Fibroblast of the aortic adventitia (primary cell): ENCODE measurements at regions not wholly inside any gene's neighbourhood (a gene's known extent, or its start where the extent isn't known, plus 50 kb on each side); places are given as distances from the start of the nearest gene placed in this dataset.

Experiments
- DNase-seq: peaks from one replicate; pipeline ENCODE4 v3.0.0-alpha.2; 2010; ENCODE audit warnings: low read depth
- H3K4me3 ChIP-seq: 2 replicates; pipeline ENCODE4 v1.5.1; 2011; ENCODE audit warnings: low read depth, mild to moderate bottlenecking, control low read depth, low read length, moderate library complexity
- CTCF ChIP-seq: IDR thresholded peaks from 2 replicates; pipeline ENCODE4 v1.5.1; 2011; ENCODE audit warnings: mild to moderate bottlenecking, low read length, control low read depth, inconsistent platforms; ENCODE audit not compliant: insufficient read depth

DNA sequence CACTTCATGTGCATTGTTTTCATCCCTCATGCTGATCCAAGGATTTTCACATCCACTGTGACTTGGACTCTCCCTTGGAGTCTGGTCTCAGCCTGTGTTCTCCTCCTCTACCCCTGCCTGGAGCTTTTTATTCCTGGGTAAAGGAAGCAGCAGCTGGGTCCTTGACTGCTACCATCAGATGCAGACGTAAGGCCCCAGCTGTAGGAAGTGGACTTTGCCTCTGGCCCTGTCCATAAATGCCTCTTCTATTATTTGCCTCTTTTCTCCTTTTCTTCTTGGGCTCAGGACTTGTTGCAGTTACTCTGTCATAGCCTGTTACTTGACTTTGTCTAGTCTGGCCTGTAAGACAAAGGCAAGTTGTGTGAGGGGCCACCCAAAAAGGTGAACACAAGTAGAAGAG, 303.8 kb downstream of the NXPE2 start:
- H3K4me3 ChIP-seq = no peak overlapping the region
- DNase-seq = no peak
- no peak for TF ChIP-seq CTCF

DNA sequence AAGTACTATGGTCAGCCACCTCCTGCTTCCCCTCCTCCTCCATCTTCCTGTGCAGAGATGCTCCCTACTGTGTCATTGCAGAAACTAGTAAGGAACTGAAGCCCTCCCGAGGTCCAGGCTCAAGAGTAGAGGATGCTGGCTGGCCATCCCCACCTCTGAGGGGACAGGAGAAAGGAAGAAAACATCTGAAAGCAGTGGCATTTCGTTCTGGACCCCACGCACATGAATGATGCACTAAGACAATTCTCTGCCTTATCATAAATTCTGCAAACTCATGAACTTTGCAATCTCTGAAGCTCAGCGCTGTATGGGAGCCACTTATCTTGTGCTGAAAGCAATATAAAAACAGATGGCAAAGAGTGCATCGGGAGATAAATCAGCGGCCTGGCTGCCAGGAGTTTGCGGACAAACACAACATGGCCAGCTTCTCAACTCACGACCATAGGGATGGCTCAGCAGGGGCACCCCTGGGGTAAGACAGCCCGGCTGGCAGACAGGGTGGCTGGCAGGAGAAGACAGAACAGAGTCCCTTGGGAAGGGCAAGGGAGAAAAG, 306.4 kb downstream of the NXPE2 start:
- DNase-seq = no peak
- no peak for TF ChIP-seq CTCF
- no peak overlapping the region for H3K4me3 ChIP-seq

DNA sequence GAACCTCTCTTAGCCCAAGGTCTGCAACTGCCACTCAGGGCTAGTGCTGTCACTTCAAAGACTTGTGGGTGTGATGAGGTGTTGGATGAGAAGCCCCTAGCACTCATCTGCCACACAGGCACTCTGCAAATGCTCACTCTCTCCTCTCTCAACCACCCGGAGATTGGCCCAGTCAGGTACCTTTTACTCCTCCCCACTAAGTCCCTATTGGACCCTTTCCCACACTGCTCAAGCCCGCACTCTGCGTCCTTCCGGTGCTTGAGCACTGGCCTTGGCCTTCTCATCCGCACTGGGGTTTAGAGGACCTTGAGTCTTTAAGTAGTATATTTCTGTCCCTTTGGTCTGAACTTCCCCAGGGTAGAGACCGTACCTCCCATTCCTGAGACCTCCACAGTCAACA, 308.0 kb downstream of the NXPE2 start:
- no peak for DNase-seq
- no peak for TF ChIP-seq CTCF
- H3K4me3 ChIP-seq = no peak overlapping the region

- no peak for TF ChIP-seq CTCF
- no peak overlapping the region for H3K4me3 ChIP-seq
- DNase-seq = no peak
Observed at GRCh38 chr11:114987186-114987760, 308.9 kb downstream of the NXPE2 start.

DNA sequence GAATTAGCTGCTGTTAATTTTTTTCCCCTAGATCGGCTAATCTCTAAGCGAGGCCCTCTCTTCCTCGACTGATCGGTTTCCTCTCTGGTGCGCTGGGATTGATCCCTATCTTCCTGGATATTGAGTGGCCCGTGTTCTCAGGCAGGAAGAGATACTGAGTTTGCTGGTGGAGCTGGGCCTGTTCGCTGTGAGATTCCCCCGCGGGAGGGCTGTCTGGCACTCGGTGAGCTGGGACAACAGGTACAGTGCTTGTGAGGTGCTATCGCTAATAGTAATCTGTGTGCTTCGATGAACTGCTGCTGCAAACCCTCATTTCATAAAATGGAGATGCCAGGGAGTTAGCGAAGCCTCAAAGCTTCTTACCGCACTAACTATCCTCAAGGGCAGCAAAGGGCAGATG, 310.3 kb downstream of the NXPE2 start:
- H3K4me3 ChIP-seq = no peak overlapping the region
- TF ChIP-seq CTCF = no peak
- no peak for DNase-seq

DNA sequence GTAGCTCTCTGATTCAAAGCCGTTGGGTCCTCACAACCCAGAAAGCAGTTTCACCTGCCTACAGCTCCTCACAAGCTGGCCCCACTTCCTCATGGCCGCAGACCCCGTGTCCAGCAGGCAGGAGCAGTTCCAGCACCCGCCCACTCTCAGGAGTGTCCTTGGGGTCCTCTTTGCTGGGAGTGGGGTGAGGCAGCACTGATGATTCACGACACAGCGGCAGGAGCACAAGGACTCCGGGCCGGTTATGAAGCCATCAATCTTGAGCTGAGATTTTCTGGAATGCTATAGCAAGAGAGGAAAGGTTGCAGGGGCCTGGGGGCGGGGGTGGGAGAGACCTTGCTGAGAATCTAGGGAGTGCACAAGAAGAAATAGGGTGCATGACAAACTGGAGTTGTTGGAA, 311.2 kb downstream of the NXPE2 start:
- no peak overlapping the region for H3K4me3 ChIP-seq
- no peak for TF ChIP-seq CTCF
- no peak for DNase-seq

- no peak for DNase-seq
- H3K4me3 ChIP-seq = no peak overlapping the region
- TF ChIP-seq CTCF = no peak
Observed at GRCh38 chr11:115005663-115006062, 327.3 kb downstream of the NXPE2 start.
